IMR-90 (cell line): ENCODE measurements at regions not wholly inside any gene's neighbourhood (a gene's known extent, or its start where the extent isn't known, plus 50 kb on each side); places are given as distances from the start of the nearest gene placed in this dataset.

Experiments used
- ATAC-seq: fragments of 200-7000 bp; cut with Tn5 transposase; 2 replicates; pipeline ENCODE4 v1.9.1; 2020; ENCODE audit warnings: low read depth, mild to moderate bottlenecking, moderate library complexity
- BruUV-seq: library from RNA; stranded (reverse); fragments of 400-500 nt; replicated peaks from 2 replicates; lab custom pipeline; 2021; lab: Mats Ljungman, UMichigan
- CTCF ChIA-PET: fragments of 300-600 bp; formaldehyde crosslinking; extraction: SDS; loops from one replicate; lab custom pipeline; 2021; ENCODE audit warnings: antibody characterized with exemption; lab: Yijun Ruan, JAX
- POLR2A ChIA-PET: fragments of 300-600 bp; sonication (Branson Sonifier 250); formaldehyde crosslinking; loops from one replicate; lab custom pipeline; 2022; ENCODE audit warnings: antibody characterized with exemption; ENCODE audit not compliant: unreplicated experiment; lab: Charles Lee
- DNase-seq: peaks from one replicate; pipeline ENCODE4 v3.0.0; 2013
- H2AFZ ChIP-seq: replicated peaks from 2 replicates; pipeline ENCODE3; 2013; ENCODE audit warnings: low read length, mild to moderate bottlenecking; ENCODE audit not compliant: poor library complexity
- H2AK5ac ChIP-seq: 2 replicates; pipeline ENCODE4 v1.6.1; 2013; ENCODE audit warnings: low read depth, low read length, inconsistent platforms
- H2AK9ac ChIP-seq: replicated peaks from 2 replicates; pipeline ENCODE3; 2013; ENCODE audit warnings: mild to moderate bottlenecking, low read depth, low read length, moderate library complexity; ENCODE audit not compliant: poor library complexity
- H2BK120ac ChIP-seq: 2 replicates; pipeline ENCODE4 v1.6.1; 2013; ENCODE audit warnings: low read depth, low read length, inconsistent platforms
- H2BK15ac ChIP-seq: 3 replicates; pipeline ENCODE4 v1.6.1; 2013; ENCODE audit warnings: low read depth, low read length, inconsistent platforms
- H2BK20ac ChIP-seq: 2 replicates; pipeline ENCODE4 v1.6.1; 2013; ENCODE audit warnings: low read depth, mild to moderate bottlenecking, inconsistent platforms, low read length, moderate library complexity
- H2BK5ac ChIP-seq: 2 replicates; pipeline ENCODE4 v1.6.1; 2013; ENCODE audit warnings: mild to moderate bottlenecking, low read depth, low read length, inconsistent platforms; ENCODE audit not compliant: poor library complexity, severe bottlenecking
- H3K14ac ChIP-seq: replicated peaks from 2 replicates; pipeline ENCODE4 v1.6.1; 2013; ENCODE audit warnings: low read depth, low read length, inconsistent platforms
- H3K18ac ChIP-seq: 2 replicates; pipeline ENCODE4 v1.6.1; 2013; ENCODE audit warnings: low read depth, low read length, control low read depth
- H3K23ac ChIP-seq: 2 replicates; pipeline ENCODE4 v1.6.1; 2013; ENCODE audit warnings: low read depth, low read length, inconsistent platforms
- H3K27ac ChIP-seq: 2 replicates; pipeline ENCODE4 v1.5.1; 2013; ENCODE audit warnings: mild to moderate bottlenecking, control low read depth, low read length; ENCODE audit not compliant: insufficient read depth
- H3K27me3 ChIP-seq: 2 replicates; pipeline ENCODE4 v1.6.1; 2013; ENCODE audit warnings: low read length; ENCODE audit not compliant: control insufficient read depth, insufficient read depth
- H3K36me3 ChIP-seq: 2 replicates; pipeline ENCODE4 v1.6.1; 2013; ENCODE audit warnings: low read length, mixed read lengths; ENCODE audit not compliant: control insufficient read depth, insufficient read depth
- H3K4ac ChIP-seq: 2 replicates; pipeline ENCODE4 v1.6.1; 2013; ENCODE audit warnings: low read depth, low read length, inconsistent platforms
- H3K4me1 ChIP-seq: 2 replicates; pipeline ENCODE4 v1.6.1; 2013; ENCODE audit warnings: low read length, mixed read lengths; ENCODE audit not compliant: control insufficient read depth, insufficient read depth
- H3K4me2 ChIP-seq: 2 replicates; pipeline ENCODE4 v1.6.1; 2013; ENCODE audit warnings: low read depth, mild to moderate bottlenecking, control low read depth, low read length, moderate library complexity
- H3K4me3 ChIP-seq: 2 replicates; pipeline ENCODE4 v1.5.1; 2013; ENCODE audit warnings: low read depth, mild to moderate bottlenecking, control low read depth, low read length, moderate library complexity; ENCODE audit not compliant: insufficient read depth
- H3K56ac ChIP-seq: 2 replicates; pipeline ENCODE4 v1.6.1; 2013; ENCODE audit warnings: low read length, inconsistent platforms; ENCODE audit not compliant: insufficient read depth; ENCODE audit errors: extremely low read depth
- H3K79me1 ChIP-seq, 2 experiments: 2 replicates each; pipeline ENCODE4 v1.6.1; 2013; ENCODE audit warnings: low read length in 2 of 2, inconsistent platforms in 1 of 2, low read depth in 1 of 2
- H3K9ac ChIP-seq: 2 replicates; pipeline ENCODE4 v1.6.1; 2013; ENCODE audit warnings: low read depth, low read length, control low read depth
- H3K9me1 ChIP-seq: 2 replicates; pipeline ENCODE4 v1.6.1; 2013; ENCODE audit warnings: low read length, inconsistent platforms; ENCODE audit not compliant: insufficient read depth
- H3K9me3 ChIP-seq: 2 replicates; pipeline ENCODE4 v1.6.1; 2013; ENCODE audit warnings: low read length; ENCODE audit not compliant: control insufficient read depth, insufficient read depth
- H4K20me1 ChIP-seq: 2 replicates; pipeline ENCODE4 v1.6.1; 2013; ENCODE audit warnings: low read length, inconsistent platforms; ENCODE audit not compliant: insufficient read depth
- H4K5ac ChIP-seq: 2 replicates; pipeline ENCODE4 v1.6.1; 2013; ENCODE audit warnings: mild to moderate bottlenecking, low read depth, low read length, control low read depth
- H4K8ac ChIP-seq, 2 experiments: 2 replicates each; pipeline ENCODE4 v1.6.1; 2013; ENCODE audit warnings: low read depth in 2 of 2, low read length in 2 of 2, control low read depth in 1 of 2, inconsistent platforms in 1 of 2
- H4K91ac ChIP-seq: 2 replicates; pipeline ENCODE4 v1.6.1; 2013; ENCODE audit warnings: low read depth, low read length, inconsistent platforms; ENCODE audit not compliant: insufficient read depth
- BHLHE40 ChIP-seq: fragments of 150-350 bp; IDR thresholded peaks from 2 replicates; pipeline ENCODE4 v1.6.1; 2016; ENCODE audit warnings: mild to moderate bottlenecking, low read depth, low read length
- MAZ ChIP-seq: IDR thresholded peaks from 2 replicates; pipeline ENCODE4 v1.6.1; 2012; ENCODE audit warnings: low read depth, mild to moderate bottlenecking, low read length, improper control_type of control experiment, moderate library complexity, borderline replicate concordance
- POLR2A ChIP-seq: IDR thresholded peaks from 2 replicates; pipeline ENCODE4 v1.6.1; 2012; ENCODE audit warnings: mild to moderate bottlenecking, low read depth, low read length
- WGBS, 2 experiments: methylation state at CpG; one replicate each; pipeline versions ENCODE4 v1.1.5 to v1.1.7; 2013; ENCODE audit warnings: missing lambda C conversion rate in 2 of 2; ENCODE audit not compliant: insufficient read length in 1 of 2; ENCODE audit errors: extremely low coverage in 2 of 2; 5-methylcytosine and 5-hydroxymethylcytosine counted together
- dilution Hi-C: fragments of 300-500 bp; cut with HindIII; formaldehyde crosslinking; loops from one replicate; pipeline ENCODE4 v1.14.3; 2018; ENCODE audit warnings: low sequenced_read_pairs; ENCODE audit not compliant: unreplicated experiment
- in situ Hi-C: fragments of 300-500 bp; cut with MboI; formaldehyde crosslinking; loops from 3 replicates; pipeline ENCODE4 v1.14.3; 2019; ENCODE audit warnings: low sequenced_read_pairs, inconsistent platforms, mixed read lengths
- intact Hi-C: fragments of 100-400 bp; cut with micrococcal nuclease; formaldehyde crosslinking; loops from 2 replicates; pipeline ENCODE4 v1.10.0; 2022

DNA sequence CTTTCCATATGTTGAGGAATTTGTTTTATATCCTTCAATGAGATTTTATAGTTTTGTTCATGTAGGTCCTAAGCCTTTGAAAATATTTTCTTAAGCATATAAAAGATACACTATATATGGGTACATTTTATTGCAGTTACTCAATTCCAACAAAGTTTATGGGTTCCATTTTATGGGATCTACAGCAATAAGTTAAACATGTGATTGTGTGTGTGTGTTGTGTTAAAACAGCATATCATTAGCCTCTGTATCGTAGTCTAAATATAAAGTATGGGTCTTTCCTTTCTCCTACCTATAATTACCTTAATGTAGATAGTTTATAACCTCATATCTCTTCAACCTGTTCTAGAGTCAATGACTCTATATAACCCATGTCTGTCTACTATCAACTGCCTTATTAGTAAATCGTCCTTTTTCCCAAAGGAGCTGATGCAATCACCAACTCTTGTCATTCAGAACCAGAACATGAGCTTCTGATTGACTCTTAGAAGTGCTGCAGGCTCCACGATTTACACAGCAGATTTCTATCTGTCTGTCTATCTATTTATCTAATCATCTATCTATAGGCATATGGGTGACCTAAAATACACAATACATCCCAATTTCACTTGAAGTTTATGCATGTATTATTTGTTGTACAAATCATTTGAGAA is 512.6 kb upstream of the CBLB start:
- H3K9me3 ChIP-seq: no peaks in the 10 kb centered on the region
- intact Hi-C loops (no loop called here), in situ Hi-C loops (no loop called here), dilution Hi-C loops (no loop called here)
- no peak overlapping the region for H2BK20ac ChIP-seq
- no peak overlapping the region for H3K27ac ChIP-seq
- H4K5ac ChIP-seq: no peak overlapping the region
- H3K27me3 ChIP-seq: no peaks in the 10 kb centered on the region
- H2AK5ac ChIP-seq: no peak overlapping the region
- no peak overlapping the region for H3K56ac ChIP-seq
- no peak for DNase-seq
- H3K14ac ChIP-seq: no peak overlapping the region
- H4K20me1 ChIP-seq: no peaks in the 10 kb centered on the region
- H3K4me3 ChIP-seq: no peak overlapping the region
- H2BK5ac ChIP-seq: no peak overlapping the region
- no TSS peak for BruUV-seq
- H4K91ac ChIP-seq: no peak overlapping the region
- ATAC-seq: no peak
- H3K9me1 ChIP-seq: no peaks in the 10 kb centered on the region
- H3K18ac ChIP-seq: no peak overlapping the region
- H3K9ac ChIP-seq: no peak overlapping the region
- H3K4me2 ChIP-seq: no peak overlapping the region
- ChIA-PET POLR2A (no interaction called here), CTCF (interaction anchor here (0.6 kb wide), 1 partner anchor 484 kb away, joined by 3 read pairs; no protein-coding TSS in a partner anchor)
- no peak overlapping the region for H2BK15ac ChIP-seq
- no peaks in the 10 kb centered on the region for H3K79me1 ChIP-seq
- no peaks in the 10 kb centered on the region for H3K36me3 ChIP-seq
- no peak overlapping the region for H2AFZ ChIP-seq
- H3K23ac ChIP-seq: no peak overlapping the region
- H3K4me1 ChIP-seq: no peaks in the 10 kb centered on the region
- no peak overlapping the region for H3K4ac ChIP-seq
- no CpG with 5 or more reads among the region's 3 CpGs for WGBS, 2 experiments
- no peak overlapping the region for H4K8ac ChIP-seq
- TF ChIP-seq MAZ (no peak), BHLHE40 (no peak), POLR2A (no peak)
- H2BK120ac ChIP-seq: no peak overlapping the region
- no peak overlapping the region for H2AK9ac ChIP-seq
